ENCODE measurements at regions not wholly inside any gene's neighbourhood (a gene's known extent, or its start where the extent isn't known, plus 50 kb on each side); places are given as distances from the start of the nearest gene placed in this dataset.
"Not testable (repeated sequence)": the region's sequence is repeated elsewhere in the genome, so short reads cannot be mapped to it uniquely, and the experiment has no call there.

GRCh38 chr16:60771138-60771537, 1265.1 kb downstream of the CDH8 start:
- Histone ChIP-seq H3K36me3 (ENCODE audit: control insufficient read depth in 4 of 4, insufficient read depth in 3 of 4, low read depth in 1 of 4, low read length in 3 of 4) (no peaks in the 10 kb centered on the region), H3K27me3 (ENCODE audit: control insufficient read depth in 4 of 4, insufficient read depth in 4 of 4, low read length in 3 of 4) (no peaks in the 10 kb centered on the region), H3K9me3 (ENCODE audit: control insufficient read depth in 4 of 4, low read length in 3 of 4) (peaks cover 0 to 7% (median 0%) of the 10 kb centered on the region in 4 donors), H3K4me1 (ENCODE audit: control insufficient read depth in 4 of 4, insufficient read depth in 4 of 4, low read length in 3 of 4) (no peaks in the 10 kb centered on the region), H3K4me3 (ENCODE audit: low read depth in 1 of 3, low read length in 3 of 3) (no peak overlapping the region), H3K27ac (ENCODE audit: low read depth in 1 of 2, low read length in 2 of 2) (no peak overlapping the region), H3K9ac (ENCODE audit: low read depth in 1 of 2, low read length in 2 of 2) (no peak overlapping the region)
- DNase-seq (ENCODE audit: low spot score) = no peak
- 72% methylated on average over 4 of the region's 4 CpGs for WGBS
- TF ChIP-seq TAF1 (conservative IDR thresholded peaks at IDR 0.05) (no peak), RAD21 (IDR thresholded peaks at IDR 0.05) (no peak), EGR1 (IDR thresholded peaks at IDR 0.05; ENCODE audit: low read depth in 2 of 2) (no peak), JUND (IDR thresholded peaks at IDR 0.05) (no peak), GABPA (IDR thresholded peaks at IDR 0.05 in 1 of 2, conservative IDR thresholded peaks at IDR 0.05 in 1 of 2) (no peak), RXRA (IDR thresholded peaks at IDR 0.05) (no peak), HNF4A (conservative IDR thresholded peaks at IDR 0.05) (no peak)
- TF ChIP-seq, protein P1, sequence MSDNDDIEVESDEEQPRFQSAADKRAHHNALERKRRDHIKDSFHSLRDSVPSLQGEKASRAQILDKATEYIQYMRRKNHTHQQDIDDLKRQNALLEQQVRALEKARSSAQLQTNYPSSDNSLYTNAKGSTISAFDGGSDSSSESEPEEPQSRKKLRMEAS (IDR thresholded peaks at IDR 0.05) = no peak

DNA sequence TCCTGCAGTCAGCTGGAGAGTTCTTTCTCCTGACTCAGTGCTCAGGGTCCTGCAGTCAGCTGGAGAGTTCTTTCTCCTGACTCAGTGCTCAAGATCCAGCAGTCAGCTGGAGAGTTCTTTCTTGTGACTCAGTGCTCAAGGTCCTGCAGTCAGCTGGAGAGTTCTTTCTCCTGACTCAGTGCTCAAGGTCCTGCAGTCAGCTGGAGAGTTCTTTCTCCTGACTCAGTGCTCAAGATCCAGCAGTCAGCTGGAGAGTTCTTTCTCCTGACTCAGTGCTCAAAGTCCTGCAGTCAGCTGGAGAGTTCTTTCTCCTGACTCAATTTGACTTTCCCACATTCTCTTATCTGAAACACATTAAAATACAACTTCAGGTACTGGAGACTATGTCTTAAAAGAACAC, 1265.9 kb downstream of the CDH8 start:
- H3K9ac ChIP-seq (ENCODE audit: low read depth in 1 of 2, low read length in 2 of 2); H3K27me3 ChIP-seq (ENCODE audit: control insufficient read depth in 4 of 4, insufficient read depth in 4 of 4, low read length in 3 of 4); DNase-seq (ENCODE audit: low spot score); H3K9me3 ChIP-seq (ENCODE audit: control insufficient read depth in 4 of 4, low read length in 3 of 4); H3K36me3 ChIP-seq (ENCODE audit: control insufficient read depth in 4 of 4, insufficient read depth in 3 of 4, low read depth in 1 of 4, low read length in 3 of 4); H3K27ac ChIP-seq (ENCODE audit: low read depth in 1 of 2, low read length in 2 of 2); H3K4me3 ChIP-seq (ENCODE audit: low read depth in 1 of 3, low read length in 3 of 3); H3K4me1 ChIP-seq (ENCODE audit: control insufficient read depth in 4 of 4, insufficient read depth in 4 of 4, low read length in 3 of 4): not testable (repeated sequence)

DNA sequence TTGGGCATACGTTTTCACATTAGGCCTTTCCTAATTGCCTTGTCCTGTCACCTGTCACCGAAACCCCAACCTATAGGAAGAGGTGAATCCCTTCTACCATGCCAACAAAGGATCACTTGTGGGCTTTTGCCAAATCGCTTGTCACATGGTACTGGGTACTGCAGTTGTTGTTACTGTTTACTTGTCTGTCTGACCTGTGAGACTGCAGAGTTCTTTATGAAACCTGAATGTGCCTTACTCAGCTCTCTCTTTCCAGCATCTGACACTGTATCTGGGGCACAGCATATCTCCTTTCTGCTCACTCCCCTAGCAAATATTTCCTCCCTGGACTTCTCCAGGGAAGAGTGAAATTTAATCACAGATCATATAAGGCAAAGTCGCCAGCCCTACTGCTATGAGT, 1272.4 kb downstream of the CDH8 start:
- no peak overlapping the region for H3K27ac ChIP-seq (ENCODE audit: low read depth in 1 of 2, low read length in 2 of 2)
- H3K36me3 ChIP-seq (ENCODE audit: control insufficient read depth in 4 of 4, insufficient read depth in 3 of 4, low read depth in 1 of 4, low read length in 3 of 4) = no peaks in the 10 kb centered on the region
- H3K9me3 ChIP-seq (ENCODE audit: control insufficient read depth in 4 of 4, low read length in 3 of 4) = no peaks in the 10 kb centered on the region
- no peaks in the 10 kb centered on the region for H3K27me3 ChIP-seq (ENCODE audit: control insufficient read depth in 4 of 4, insufficient read depth in 4 of 4, low read length in 3 of 4)
- no peak overlapping the region for H3K9ac ChIP-seq (ENCODE audit: low read depth in 1 of 2, low read length in 2 of 2)
- no peaks in the 10 kb centered on the region for H3K4me1 ChIP-seq (ENCODE audit: control insufficient read depth in 4 of 4, insufficient read depth in 4 of 4, low read length in 3 of 4)
- DNase-seq (ENCODE audit: low spot score) = no peak
- TF ChIP-seq JUND (IDR thresholded peaks at IDR 0.05) (no peak), SP1 (IDR thresholded peaks at IDR 0.05) (no peak), RAD21 (IDR thresholded peaks at IDR 0.05) (no peak)
- TF ChIP-seq, protein P2, sequence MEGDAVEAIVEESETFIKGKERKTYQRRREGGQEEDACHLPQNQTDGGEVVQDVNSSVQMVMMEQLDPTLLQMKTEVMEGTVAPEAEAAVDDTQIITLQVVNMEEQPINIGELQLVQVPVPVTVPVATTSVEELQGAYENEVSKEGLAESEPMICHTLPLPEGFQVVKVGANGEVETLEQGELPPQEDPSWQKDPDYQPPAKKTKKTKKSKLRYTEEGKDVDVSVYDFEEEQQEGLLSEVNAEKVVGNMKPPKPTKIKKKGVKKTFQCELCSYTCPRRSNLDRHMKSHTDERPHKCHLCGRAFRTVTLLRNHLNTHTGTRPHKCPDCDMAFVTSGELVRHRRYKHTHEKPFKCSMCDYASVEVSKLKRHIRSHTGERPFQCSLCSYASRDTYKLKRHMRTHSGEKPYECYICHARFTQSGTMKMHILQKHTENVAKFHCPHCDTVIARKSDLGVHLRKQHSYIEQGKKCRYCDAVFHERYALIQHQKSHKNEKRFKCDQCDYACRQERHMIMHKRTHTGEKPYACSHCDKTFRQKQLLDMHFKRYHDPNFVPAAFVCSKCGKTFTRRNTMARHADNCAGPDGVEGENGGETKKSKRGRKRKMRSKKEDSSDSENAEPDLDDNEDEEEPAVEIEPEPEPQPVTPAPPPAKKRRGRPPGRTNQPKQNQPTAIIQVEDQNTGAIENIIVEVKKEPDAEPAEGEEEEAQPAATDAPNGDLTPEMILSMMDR (IDR thresholded peaks at IDR 0.05; ENCODE audit: low read depth, low read length, missing input control) = no peak
- TF ChIP-seq, protein P3, sequence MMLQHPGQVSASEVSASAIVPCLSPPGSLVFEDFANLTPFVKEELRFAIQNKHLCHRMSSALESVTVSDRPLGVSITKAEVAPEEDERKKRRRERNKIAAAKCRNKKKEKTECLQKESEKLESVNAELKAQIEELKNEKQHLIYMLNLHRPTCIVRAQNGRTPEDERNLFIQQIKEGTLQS (IDR thresholded peaks at IDR 0.05) = no peak
- 75% methylated on average over 4 of the region's 4 CpGs for WGBS
- no peak overlapping the region for H3K4me3 ChIP-seq (ENCODE audit: low read depth in 1 of 3, low read length in 3 of 3)

GRCh38 chr16:60755907-60756306, 1280.3 kb downstream of the CDH8 start:
- H3K4me1 ChIP-seq (ENCODE audit: control insufficient read depth in 4 of 4, insufficient read depth in 4 of 4, low read length in 3 of 4) = no peaks in the 10 kb centered on the region
- H3K4me3 ChIP-seq (ENCODE audit: low read depth in 1 of 3, low read length in 3 of 3) = no peak overlapping the region
- no peaks in the 10 kb centered on the region for H3K27me3 ChIP-seq (ENCODE audit: control insufficient read depth in 4 of 4, insufficient read depth in 4 of 4, low read length in 3 of 4)
- DNase-seq (ENCODE audit: low spot score) = no peak
- H3K9ac ChIP-seq (ENCODE audit: low read depth in 1 of 2, low read length in 2 of 2) = no peak overlapping the region
- H3K27ac ChIP-seq (ENCODE audit: low read depth in 1 of 2, low read length in 2 of 2) = no peak overlapping the region
- no peaks in the 10 kb centered on the region for H3K9me3 ChIP-seq (ENCODE audit: control insufficient read depth in 4 of 4, low read length in 3 of 4)
- H3K36me3 ChIP-seq (ENCODE audit: control insufficient read depth in 4 of 4, insufficient read depth in 3 of 4, low read depth in 1 of 4, low read length in 3 of 4) = no peaks in the 10 kb centered on the region
- no peak for TF ChIP-seq YY1 (IDR thresholded peaks at IDR 0.05)
- no peak for TF ChIP-seq FOXA2 (IDR thresholded peaks at IDR 0.05)
- TF ChIP-seq, protein P2 (IDR thresholded peaks at IDR 0.05; ENCODE audit: low read depth, low read length, missing input control) = no peak
- TF ChIP-seq NR2F2 (IDR thresholded peaks at IDR 0.05) = no peak
- TF ChIP-seq ZBTB33 (IDR thresholded peaks at IDR 0.05) = no peak
- TF ChIP-seq, protein P1 (IDR thresholded peaks at IDR 0.05) = no peak
- TF ChIP-seq GABPA (IDR thresholded peaks at IDR 0.05 in 1 of 2, conservative IDR thresholded peaks at IDR 0.05 in 1 of 2) = no peak
- no peak for TF ChIP-seq EGR1 (IDR thresholded peaks at IDR 0.05; ENCODE audit: low read depth in 2 of 2)

Measured in liver (tissue), 8 donors.